ENCODE measurements at regions not wholly inside any gene's neighbourhood (a gene's known extent, or its start where the extent isn't known, plus 50 kb on each side); places are given as distances from the start of the nearest gene placed in this dataset.

GRCh38 chr7:124263232-124263827 is 230.5 kb upstream of the TMEM229A start:
- TF ChIP-seq CTCF (IDR thresholded peaks at IDR 0.05 in 4 of 5, conservative IDR thresholded peaks at IDR 0.05 in 1 of 5): no peak
- no peak for TF ChIP-seq POLR2A (IDR thresholded peaks at IDR 0.05)
